Medulla oblongata (tissue), 1 donor: ENCODE measurements at regions not wholly inside any gene's neighbourhood (a gene's known extent, or its start where the extent isn't known, plus 50 kb on each side); places are given as distances from the start of the nearest gene placed in this dataset.
"Not testable (repeated sequence)": the region's sequence is repeated elsewhere in the genome, so short reads cannot be mapped to it uniquely, and the experiment has no call there.

Experiments
- DNase-seq: peaks from one replicate; pipeline ENCODE4 v3.0.0-alpha.2; 2015; ENCODE audit errors: extremely low spot score

DNA sequence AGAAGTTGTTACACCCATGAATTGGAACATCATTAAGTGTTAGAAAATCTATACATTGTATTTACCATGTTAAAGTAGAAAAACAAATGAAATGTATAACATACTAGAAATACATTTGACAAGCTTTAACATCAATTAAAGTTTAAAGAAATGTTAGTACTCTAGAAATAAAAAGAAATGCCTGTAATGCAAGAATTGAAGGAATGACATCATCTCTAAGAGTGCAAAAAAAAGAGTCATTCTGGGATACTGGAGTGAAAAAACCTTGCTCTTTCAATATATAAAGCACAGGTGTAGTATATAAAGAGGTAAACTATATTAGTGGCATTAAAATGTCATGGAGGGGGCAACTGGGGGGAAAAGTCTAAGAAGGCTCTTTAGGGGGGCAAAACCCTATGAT, 210.8 kb upstream of the PLD5 start:
- DNase-seq: no peak

- DNase-seq: no peak
These were observed 206.9 kb upstream of the PLD5 start for GRCh38 chr1:242731446-242731845.

DNA sequence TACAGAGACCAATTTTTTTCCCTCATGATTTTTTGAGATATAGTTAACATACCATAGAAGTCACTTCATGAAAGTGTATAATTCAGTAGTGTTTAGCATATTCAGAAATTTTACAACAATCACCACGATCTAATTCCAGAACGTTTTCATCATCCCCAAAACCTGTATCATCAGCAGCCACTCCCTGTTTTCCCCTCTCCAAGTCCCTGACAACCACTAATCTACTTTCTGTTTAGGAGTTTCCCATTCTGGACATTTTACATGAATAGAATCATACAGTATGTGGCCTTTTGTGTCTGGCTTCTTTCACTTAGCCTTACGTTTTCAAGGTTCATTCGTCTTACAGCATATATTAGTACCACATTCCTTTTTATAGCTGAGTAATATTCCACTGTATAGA, 204.2 kb upstream of the PLD5 start:
- no peak for DNase-seq

GRCh38 chr1:242723044-242723716, 198.7 kb upstream of the PLD5 start:
- no peak for DNase-seq

DNA sequence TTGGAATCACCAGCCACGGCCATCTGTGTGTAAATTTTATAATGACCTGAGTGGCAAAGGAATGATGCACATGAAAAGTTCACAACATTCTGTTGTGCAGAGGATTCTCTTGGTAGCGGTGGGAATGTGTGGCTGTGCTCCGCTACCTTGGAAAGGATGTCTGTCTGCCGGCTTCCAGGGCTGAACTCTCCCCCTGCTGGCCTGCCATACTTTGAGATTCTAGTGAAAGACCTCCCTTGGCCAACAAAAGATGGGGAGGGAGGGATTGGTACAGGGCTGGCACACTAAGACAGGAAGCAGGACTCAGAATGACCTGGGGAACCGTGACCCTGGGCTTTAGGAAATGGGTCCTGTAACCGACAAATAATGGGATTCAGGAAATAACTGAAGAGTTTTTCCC, 194.5 kb upstream of the PLD5 start:
- no peak for DNase-seq

- DNase-seq: no peak
These were observed 187.8 kb upstream of the PLD5 start for GRCh38 chr1:242712248-242712647.

DNA sequence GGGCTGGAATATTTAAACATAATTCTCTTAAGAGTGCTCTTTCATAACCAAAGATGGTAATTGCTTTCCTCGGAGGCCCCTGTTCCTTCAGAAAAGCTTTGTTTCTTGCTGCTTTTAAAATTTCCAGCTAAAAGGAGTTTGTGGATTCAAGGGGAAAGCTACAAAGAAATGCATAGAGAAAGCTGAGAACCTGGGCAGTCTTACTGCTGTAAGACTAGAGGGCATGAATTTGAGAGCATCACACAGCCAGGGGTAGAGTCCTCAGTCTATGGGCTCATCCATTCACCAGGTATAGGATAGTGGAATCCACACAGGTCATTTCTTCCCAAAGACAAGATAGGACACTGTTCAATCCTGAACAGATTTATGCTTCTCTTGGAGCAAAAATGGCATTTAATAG, 186.3 kb upstream of the PLD5 start:
- DNase-seq: no peak

DNA sequence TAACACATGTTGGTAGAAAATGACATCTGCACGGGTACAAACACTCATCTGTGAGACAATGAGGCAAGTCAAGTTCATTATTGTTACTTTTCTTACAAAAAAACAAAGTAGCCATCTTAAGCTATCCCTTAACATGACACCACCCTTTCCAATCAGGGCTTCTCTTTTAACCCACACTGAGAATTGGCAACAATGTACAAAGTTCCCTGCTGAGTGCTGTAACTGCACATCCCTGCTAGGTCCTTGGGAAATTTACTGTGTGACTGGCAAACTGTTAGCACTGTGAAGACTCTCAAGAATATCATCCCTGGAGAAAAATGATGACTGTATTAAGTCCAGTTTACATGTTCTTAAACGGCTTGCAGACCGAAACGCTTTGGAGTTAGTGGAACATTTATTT, 185.8 kb upstream of the PLD5 start:
- DNase-seq: no peak

GRCh38 chr1:242703467-242703866, 179.0 kb upstream of the PLD5 start:
- no peak for DNase-seq

GRCh38 chr1:242692988-242693387, 168.5 kb upstream of the PLD5 start:
- DNase-seq: no peak

GRCh38 chr1:242691610-242691945, 167.1 kb upstream of the PLD5 start:
- no peak for DNase-seq

- DNase-seq: no peak
These were observed 166.5 kb upstream of the PLD5 start for GRCh38 chr1:242690849-242691609.

DNA sequence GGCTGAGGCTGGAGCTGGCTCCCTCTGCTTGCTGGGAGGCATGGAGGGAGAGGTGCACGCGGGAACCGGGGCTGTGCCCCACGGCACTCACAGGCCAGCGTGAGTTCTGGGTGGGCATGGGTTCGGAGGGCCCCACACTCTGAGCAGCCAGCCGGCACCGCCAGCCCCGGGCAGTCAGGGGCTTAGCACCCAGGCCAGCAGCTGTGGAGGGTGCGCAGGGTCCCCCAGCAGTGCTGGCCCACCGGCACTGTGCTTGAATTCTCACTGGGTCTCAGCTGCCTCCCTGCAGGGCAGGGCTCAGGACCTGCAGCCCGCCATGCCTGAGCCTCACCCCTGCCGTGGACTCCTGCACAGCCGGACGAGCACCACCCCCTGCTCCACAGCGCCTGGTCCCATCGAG, 164.9 kb upstream of the PLD5 start:
- no peak for DNase-seq

GRCh38 chr1:242674951-242675645, 150.6 kb upstream of the PLD5 start:
- no peak for DNase-seq

GRCh38 chr1:242673652-242674051, 149.2 kb upstream of the PLD5 start:
- peak; percentile 76 for DNase-seq

DNA sequence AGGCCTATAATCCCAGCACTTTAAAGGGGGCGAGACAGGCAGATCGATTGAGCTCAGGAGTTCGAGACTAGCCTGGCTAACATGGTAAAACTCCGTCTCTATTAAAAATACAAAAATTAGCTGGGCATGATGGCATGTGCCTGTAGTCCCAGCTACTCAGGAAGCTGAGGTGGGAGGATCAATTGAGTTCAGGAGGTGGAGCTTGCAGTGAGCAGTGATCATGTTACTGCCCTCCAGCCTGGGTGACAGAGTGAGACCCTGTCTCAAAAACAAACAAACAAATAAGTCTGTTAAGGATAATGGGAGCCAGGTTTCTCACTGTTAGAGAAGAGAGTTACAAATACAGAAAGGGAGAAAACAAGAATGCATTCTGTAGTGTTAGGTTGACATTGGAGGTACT, 148.7 kb upstream of the PLD5 start:
- DNase-seq: not testable (repeated sequence)

DNA sequence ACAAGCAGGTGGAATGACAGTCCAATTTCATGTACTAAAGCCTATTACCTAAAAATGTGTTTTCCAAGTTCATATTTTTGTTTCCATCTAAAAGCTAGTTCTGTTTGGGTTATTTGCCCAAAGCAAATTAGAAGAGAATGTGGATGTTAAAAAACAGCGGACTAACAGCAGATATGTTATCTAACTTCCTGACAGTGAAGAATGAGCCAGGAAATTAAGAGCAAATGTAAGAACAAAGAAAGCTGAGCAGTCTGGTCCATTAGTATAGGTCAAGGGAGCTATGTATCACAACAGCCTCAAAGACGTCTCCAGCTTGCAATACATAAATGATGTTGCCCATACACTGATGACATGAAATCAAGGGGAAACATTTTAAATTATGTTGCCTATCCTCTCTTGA, 145.5 kb upstream of the PLD5 start:
- DNase-seq: no peak

DNA sequence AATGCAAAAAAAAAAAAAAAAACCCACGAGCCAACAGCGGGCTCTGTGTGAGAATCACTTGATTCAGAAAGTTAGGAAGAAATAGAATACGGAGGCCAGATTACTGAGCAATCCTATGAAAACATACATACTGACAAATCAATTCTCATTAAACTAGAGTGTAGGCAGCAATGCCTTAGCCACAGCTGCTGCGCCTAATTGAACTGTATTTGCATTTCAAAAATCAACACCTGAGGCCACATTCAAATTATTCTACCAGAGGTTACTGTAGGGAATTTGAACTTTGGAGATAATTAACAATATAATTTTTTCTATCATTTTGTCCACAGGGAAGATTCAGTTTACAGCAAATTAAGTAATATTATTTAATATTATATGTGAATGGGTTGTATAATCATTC, 138.4 kb upstream of the PLD5 start:
- no peak for DNase-seq

GRCh38 chr1:242653772-242654171, 129.3 kb upstream of the PLD5 start:
- not testable (repeated sequence) for DNase-seq

- no peak for DNase-seq
These were observed 127.3 kb upstream of the PLD5 start for GRCh38 chr1:242651817-242652216.

GRCh38 chr1:242641461-242641860, 117.0 kb upstream of the PLD5 start:
- no peak for DNase-seq

DNA sequence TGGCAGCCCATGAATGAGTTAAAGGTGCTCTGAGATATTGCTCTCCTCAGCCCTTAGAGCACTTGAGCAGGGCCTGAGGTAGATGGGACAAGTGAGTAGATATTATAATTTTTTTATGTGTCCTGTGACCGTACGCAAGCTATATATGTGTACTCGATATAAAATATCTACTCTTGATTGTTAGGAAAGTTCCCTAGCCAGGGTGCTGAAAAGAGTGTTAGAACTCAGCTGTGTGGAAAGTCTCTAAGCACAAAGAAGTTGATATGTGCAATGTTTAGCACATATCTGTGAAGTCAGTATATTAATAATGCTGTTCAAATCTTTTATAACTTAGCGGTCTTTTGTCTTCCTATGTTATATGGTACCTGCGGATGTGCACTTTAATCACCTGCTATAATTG, 114.6 kb upstream of the PLD5 start:
- DNase-seq: no peak

DNA sequence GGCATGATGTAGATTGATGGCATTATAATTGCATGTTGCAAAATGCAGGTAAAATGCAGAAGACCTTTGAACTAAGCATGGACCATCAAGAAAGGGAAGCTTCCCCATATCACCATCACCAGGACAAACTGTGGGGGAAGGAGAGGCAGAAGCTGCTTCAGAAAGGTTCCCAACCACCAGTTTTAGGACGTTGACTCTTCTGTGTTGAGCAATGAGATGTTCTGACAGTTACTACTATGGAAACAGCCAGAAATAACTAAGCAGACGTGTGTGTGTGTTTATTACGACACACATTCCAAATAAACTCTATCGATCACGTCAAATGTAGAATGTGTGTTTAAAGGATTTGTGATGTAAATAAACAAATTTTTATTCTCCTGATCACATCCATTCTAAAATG, 110.2 kb upstream of the PLD5 start:
- DNase-seq: no peak
